Keratinocyte (primary cell): ENCODE measurements at regions not wholly inside any gene's neighbourhood (a gene's known extent, or its start where the extent isn't known, plus 50 kb on each side); places are given as distances from the start of the nearest gene placed in this dataset.

ENCODE experiments used
- DNase-seq: peaks from one replicate; pipeline ENCODE4 v3.0.0-alpha.2; 2011; ENCODE audit warnings: low read depth, missing footprints, low spot score
- FAIRE-seq: peaks from 2 replicates; lab custom pipeline; 2011; peaks lifted over from hg19 to GRCh38; lab: Jason Lieb, UNC
- H2AFZ ChIP-seq: 2 replicates; pipeline ENCODE4 v1.6.0; 2012; ENCODE audit warnings: low read length, control low read depth, inconsistent platforms; ENCODE audit not compliant: control insufficient read depth
- H3K27ac ChIP-seq: 2 replicates; pipeline ENCODE4 v1.5.1; 2011; ENCODE audit warnings: low read length; ENCODE audit not compliant: control insufficient read depth, insufficient read depth
- H3K27me3 ChIP-seq: 3 replicates; pipeline ENCODE4 v1.6.0; 2011; ENCODE audit warnings: low read length; ENCODE audit not compliant: control insufficient read depth, insufficient read depth; ENCODE audit errors: extremely low read depth
- H3K36me3 ChIP-seq, 2 experiments: 2 replicates in 1 of 2; 3 replicates in 1 of 2; pipeline ENCODE4 v1.5.1; 2011; ENCODE audit warnings: low read length in 2 of 2, mild to moderate bottlenecking in 1 of 2; ENCODE audit not compliant: control insufficient read depth in 2 of 2, insufficient read depth in 2 of 2; ENCODE audit errors: extremely low read depth in 1 of 2
- H3K4me1 ChIP-seq: 3 replicates; pipeline ENCODE4 v1.5.1; 2011; ENCODE audit warnings: low read length; ENCODE audit not compliant: control insufficient read depth, insufficient read depth; ENCODE audit errors: extremely low read depth
- H3K4me2 ChIP-seq: 3 replicates; pipeline ENCODE4 v1.6.0; 2011; ENCODE audit warnings: low read depth, low read length; ENCODE audit not compliant: control insufficient read depth, insufficient read depth; ENCODE audit errors: extremely low read depth
- H3K4me3 ChIP-seq, 3 experiments: fragments of 200-600 bp in 1 of 3; sonication (generic) in 1 of 3; 2 replicates in 2 of 3; 3 replicates in 1 of 3; pipeline ENCODE4 v1.5.1; 2011 to 2016; ENCODE audit warnings: low read length in 3 of 3, mild to moderate bottlenecking in 3 of 3, control low read depth in 2 of 3, inconsistent platforms in 1 of 3, low read depth in 1 of 3, mixed read lengths in 1 of 3, mixed run types in 1 of 3, moderate library complexity in 1 of 3; ENCODE audit not compliant: control insufficient read depth in 2 of 3, insufficient read depth in 2 of 3; ENCODE audit errors: extremely low read depth in 1 of 3
- H3K79me2 ChIP-seq: 2 replicates; pipeline ENCODE4 v1.6.0; 2012; ENCODE audit warnings: low read length; ENCODE audit not compliant: control insufficient read depth, insufficient read depth
- H3K9ac ChIP-seq: 3 replicates; pipeline ENCODE4 v1.6.0; 2011; ENCODE audit warnings: low read length; ENCODE audit not compliant: control insufficient read depth, insufficient read depth; ENCODE audit errors: extremely low read depth
- H3K9me1 ChIP-seq: 3 replicates; pipeline ENCODE4 v1.6.0; 2011; ENCODE audit warnings: low read length; ENCODE audit not compliant: control insufficient read depth, insufficient read depth; ENCODE audit errors: extremely low read depth
- H3K9me3 ChIP-seq: 2 replicates; pipeline ENCODE4 v1.5.1; 2012; ENCODE audit warnings: low read depth, low read length; ENCODE audit not compliant: control insufficient read depth
- H4K20me1 ChIP-seq: 3 replicates; pipeline ENCODE4 v1.6.0; 2011; ENCODE audit warnings: low read length; ENCODE audit not compliant: control insufficient read depth, insufficient read depth; ENCODE audit errors: extremely low read depth
- CTCF ChIP-seq, 3 experiments: IDR thresholded peaks in 1 of 3; conservative IDR thresholded peaks in 1 of 3; optimal IDR thresholded peaks in 1 of 3; 2 replicates in 2 of 3; 3 replicates in 1 of 3; pipeline versions ENCODE3 to v1.5.1; 2011; ENCODE audit warnings: low read length in 3 of 3, mild to moderate bottlenecking in 3 of 3, moderate library complexity in 2 of 3, control low read depth in 1 of 3, inconsistent platforms in 1 of 3; ENCODE audit not compliant: insufficient read depth in 2 of 3; ENCODE audit errors: extremely low read depth in 1 of 3
- EZH2 ChIP-seq: IDR thresholded peaks from one replicate; pipeline ENCODE4 v1.6.1; 2012; ENCODE audit warnings: inconsistent platforms, mild to moderate bottlenecking, low read length, moderate library complexity
- dilution Hi-C: fragments of 300-500 bp; cut with MboI; formaldehyde crosslinking; loops from one replicate; pipeline ENCODE4 v1.7.0; 2020; ENCODE audit warnings: low sequenced_read_pairs; ENCODE audit not compliant: extremely low pct_ligation_motif_present

GRCh38 chr20:24211972-24212371 is 223.4 kb upstream of the GGTLC1 start:
- dilution Hi-C loops: no loop called here
- no peak overlapping the region for H2AFZ ChIP-seq

GRCh38 chr20:24210356-24210755 is 221.8 kb upstream of the GGTLC1 start:
- Histone ChIP-seq H3K9me3 (no peaks in the 10 kb centered on the region), H3K4me3 (no peak overlapping the region), H3K4me2 (no peak overlapping the region), H3K4me1 (no peaks in the 10 kb centered on the region), H3K27ac (no peak overlapping the region), H3K79me2 (no peaks in the 10 kb centered on the region), H2AFZ (no peak overlapping the region), H3K27me3 (peaks cover 19% of the 10 kb centered on the region), H4K20me1 (no peaks in the 10 kb centered on the region), H3K9me1 (no peaks in the 10 kb centered on the region), H3K9ac (no peak overlapping the region), H3K36me3 (no peaks in the 10 kb centered on the region)
- dilution Hi-C loops: no loop called here
- TF ChIP-seq CTCF (optimal IDR thresholded peaks at IDR 0.05 in 1 of 3, IDR thresholded peaks at IDR 0.05 in 1 of 3, conservative IDR thresholded peaks at IDR 0.05 in 1 of 3; ENCODE audit: extremely low read depth in 1 of 3, insufficient read depth in 2 of 3, low read length in 3 of 3): no peak
- no peak for TF ChIP-seq EZH2
- FAIRE-seq: no peak
- DNase-seq: no peak

More at GRCh38 chr20:24211972-24212371, 223.4 kb upstream of the GGTLC1 start:
- H3K9ac ChIP-seq: no peak overlapping the region
- no peak for DNase-seq
- H3K9me3 ChIP-seq: no peaks in the 10 kb centered on the region
- H3K27me3 ChIP-seq: peaks cover 19% of the 10 kb centered on the region
- no peaks in the 10 kb centered on the region for H3K4me1 ChIP-seq
- no peak overlapping the region for H3K4me2 ChIP-seq
- H3K27ac ChIP-seq: no peak overlapping the region
- TF ChIP-seq CTCF (optimal IDR thresholded peaks at IDR 0.05 in 1 of 3, IDR thresholded peaks at IDR 0.05 in 1 of 3, conservative IDR thresholded peaks at IDR 0.05 in 1 of 3; ENCODE audit: extremely low read depth in 1 of 3, insufficient read depth in 2 of 3, low read length in 3 of 3): no peak
- TF ChIP-seq EZH2: no peak
- no peaks in the 10 kb centered on the region for H3K79me2 ChIP-seq
- no peak for FAIRE-seq
- H4K20me1 ChIP-seq: no peaks in the 10 kb centered on the region
- no peaks in the 10 kb centered on the region for H3K9me1 ChIP-seq
- no peak overlapping the region for H3K4me3 ChIP-seq
- no peaks in the 10 kb centered on the region for H3K36me3 ChIP-seq
